Suppressor macrophage (primary cell): ENCODE measurements at regions not wholly inside any gene's neighbourhood (a gene's known extent, or its start where the extent isn't known, plus 50 kb on each side); places are given as distances from the start of the nearest gene placed in this dataset.
"Not testable (repeated sequence)": the region's sequence is repeated elsewhere in the genome, so short reads cannot be mapped to it uniquely, and the experiment has no call there.

Source experiments
- DNase-seq, 4 experiments: peaks; one replicate each; pipeline ENCODE4 v3.0.0-alpha.2; 2020 to 2022

DNA sequence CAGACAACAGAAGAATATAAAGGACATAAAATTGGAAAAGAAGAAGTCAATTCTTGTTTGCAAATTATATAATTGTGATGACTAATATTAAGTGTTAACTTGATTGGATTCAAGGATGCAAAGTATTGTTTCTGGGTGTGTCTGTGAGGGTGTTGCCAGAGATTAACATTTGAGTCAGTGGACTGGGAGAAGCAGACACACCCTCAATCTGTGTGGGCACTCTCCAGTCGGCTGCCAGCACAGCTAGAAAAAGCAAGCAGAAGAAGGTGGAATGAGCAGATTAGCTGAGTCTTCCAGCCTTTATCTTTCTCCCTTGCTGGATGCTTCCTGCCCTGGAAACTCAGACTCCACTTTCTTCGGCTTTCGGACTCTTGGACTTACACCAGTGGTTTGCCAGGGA lies 51.7 kb downstream of the UBE2NL start:
- no peak for DNase-seq

DNA sequence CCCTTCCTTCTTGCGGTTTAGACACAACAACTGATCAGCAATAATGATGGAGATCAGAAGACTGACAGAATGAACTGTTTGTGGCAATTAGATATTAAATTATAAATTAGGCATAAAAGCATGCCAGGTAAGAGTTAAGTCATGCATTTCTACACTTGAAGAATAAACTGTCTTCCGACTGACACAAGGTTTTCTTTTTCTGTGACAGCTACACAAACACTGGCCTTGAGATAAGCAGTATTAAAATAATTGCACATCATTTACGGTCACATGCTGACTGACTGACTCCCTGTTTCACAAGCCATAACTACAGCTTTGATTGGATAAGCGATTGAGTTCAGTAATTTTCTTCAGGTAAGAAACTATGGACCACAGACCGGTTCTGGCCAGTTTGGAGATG lies 56.2 kb downstream of the UBE2NL start:
- no peak for DNase-seq

DNA sequence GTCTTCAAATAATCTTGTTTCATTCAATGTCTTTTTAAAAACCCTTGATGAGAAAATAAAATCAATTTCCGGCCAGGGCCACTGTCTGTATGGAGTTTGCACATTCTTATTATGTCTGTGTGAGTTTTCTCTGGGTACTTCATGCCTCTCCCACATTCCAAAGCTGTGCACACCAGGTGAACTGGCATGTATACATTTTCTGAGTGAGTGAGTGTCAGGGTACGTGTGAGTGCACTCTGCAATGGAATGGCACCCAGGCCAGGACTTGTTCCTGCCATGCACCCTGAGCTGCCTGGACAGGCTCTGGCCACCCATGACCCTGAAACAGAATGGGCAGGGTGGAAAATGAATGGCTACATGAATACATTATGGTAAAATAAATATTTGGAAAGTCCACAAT lies 61.3 kb downstream of the UBE2NL start:
- DNase-seq: no peak

DNA sequence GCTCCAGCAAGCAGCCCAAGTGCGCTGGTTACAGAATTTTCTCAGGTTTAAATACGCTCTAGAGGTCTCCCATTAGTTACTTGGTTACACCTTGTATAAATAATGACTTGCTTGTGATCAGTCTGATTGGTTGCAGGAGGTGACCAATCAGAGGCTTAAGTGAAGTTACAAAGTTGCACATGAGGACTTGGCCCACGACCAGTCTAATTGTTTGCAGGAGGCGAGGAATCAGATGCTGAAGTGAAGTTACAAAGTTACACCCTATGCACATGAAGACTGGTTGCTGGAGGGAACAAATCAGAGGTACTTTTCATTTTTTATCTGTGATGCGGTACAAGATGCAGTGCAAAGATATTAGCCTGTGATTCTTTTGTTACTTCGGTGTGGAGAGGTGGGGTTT lies 80.7 kb downstream of the UBE2NL start:
- DNase-seq: no peak

DNA sequence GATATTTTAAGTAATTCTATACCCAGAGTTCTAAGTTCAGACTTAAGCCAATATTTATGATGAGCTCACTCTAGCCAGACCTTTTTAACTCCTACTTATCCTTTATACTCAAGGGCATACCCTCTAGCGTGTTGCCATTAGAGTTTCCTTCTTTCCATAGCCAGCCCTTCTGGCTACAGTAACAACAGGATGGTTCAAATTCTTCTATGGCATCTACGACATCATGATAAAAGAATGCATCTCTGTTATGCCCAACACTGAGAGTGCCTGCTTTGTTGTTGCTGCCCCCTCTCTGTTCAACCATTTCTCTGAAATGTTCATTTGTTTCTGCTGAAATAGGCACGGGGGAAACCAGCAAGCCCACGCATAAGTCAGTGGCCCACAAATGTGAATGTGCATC lies 104.5 kb downstream of the UBE2NL start:
- DNase-seq: no peak

DNA sequence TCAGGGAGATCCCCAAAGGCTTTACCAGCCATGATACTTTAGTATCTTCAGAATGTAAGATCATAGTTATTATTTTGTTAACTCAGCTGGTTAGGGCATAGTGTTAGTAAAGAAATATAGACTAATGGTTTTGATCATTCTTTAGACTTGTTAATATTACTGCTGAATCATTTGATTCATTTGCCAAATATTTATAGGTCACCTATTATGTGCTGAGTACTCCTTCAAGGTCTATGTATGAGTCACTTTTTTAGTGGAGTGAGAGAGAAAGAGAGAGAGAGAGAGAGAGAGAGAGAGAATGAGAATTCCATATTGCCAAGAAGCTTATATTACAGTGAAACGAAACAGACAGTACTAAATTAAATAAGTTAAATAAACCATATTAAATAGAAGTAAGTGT lies 110.3 kb downstream of the UBE2NL start:
- no peak for DNase-seq

DNA sequence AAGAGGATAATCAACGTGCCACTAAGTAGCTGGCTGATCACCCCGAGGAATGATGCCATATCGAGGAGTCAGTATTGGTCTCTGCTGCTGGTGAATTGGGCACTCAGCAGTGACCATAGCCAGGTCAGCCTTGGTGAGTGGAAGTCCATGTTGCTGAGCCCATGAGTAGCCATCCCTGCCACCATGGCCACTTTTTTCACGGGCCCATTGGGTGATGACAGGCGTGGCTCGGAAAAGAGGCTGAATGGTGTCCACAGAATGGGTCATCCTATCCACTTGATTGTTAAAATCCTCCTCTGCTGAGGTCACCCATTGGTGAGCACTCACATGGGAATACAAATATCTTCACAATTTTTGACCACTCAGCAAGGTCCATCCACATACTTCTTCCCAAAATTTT lies 114.4 kb downstream of the UBE2NL start:
- DNase-seq: no peak

DNA sequence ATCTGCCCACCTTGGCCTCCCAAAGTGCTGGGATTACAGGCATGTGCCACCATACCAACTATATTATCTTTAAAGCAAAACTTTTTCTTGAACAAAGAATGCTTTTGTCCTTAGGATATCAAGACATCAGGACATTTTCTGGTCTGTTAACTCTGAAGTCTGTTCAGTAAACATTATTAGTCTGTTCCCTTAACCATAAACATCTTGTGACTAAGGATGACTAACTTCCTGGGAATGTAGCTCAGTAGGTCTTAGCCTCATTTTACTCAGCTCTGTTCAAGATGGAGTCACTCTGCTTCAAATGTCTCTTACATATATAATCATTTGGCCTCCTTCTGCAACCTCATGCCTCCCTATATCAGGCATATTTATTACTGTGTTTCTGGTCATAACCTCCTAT lies 122.9 kb downstream of the UBE2NL start:
- no peak for DNase-seq

DNA sequence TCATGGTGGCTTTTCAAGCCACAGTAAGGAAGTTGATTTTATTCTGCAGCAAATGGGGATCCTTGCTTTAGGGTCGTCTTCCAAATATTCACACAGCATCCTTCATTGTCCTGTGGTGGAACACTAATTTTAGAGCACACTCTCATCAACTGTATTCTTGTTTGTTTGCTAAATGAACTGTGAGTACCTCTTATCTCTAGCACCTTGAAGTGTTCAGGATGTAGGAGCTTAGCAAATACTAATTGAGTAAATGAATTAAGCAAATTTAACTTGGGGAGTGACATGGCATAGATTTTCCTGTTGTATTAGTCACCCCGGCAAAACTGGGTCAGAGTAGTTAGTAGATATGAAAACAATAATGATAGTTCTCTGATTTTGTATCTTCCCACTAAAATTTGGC lies 156.9 kb downstream of the UBE2NL start:
- no peak for DNase-seq

DNA sequence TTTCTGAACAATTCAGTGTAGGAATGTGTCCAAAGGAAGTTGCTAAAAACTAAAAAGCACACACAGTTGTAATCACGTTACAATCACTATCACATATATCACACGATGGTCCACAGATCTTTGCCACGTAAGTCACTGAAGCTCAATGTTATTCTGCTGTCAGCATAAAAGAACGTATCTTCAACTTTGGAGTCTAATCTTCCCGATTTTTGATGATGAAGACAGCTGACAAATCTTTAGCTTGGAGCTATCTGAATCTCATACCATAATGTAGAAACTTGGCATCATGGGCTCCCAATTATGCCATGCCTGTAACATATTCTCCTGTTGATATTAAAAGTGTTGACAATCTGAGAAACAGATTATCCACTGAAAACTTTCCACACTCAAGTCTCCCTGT lies 158.4 kb downstream of the UBE2NL start:
- no peak for DNase-seq

DNA sequence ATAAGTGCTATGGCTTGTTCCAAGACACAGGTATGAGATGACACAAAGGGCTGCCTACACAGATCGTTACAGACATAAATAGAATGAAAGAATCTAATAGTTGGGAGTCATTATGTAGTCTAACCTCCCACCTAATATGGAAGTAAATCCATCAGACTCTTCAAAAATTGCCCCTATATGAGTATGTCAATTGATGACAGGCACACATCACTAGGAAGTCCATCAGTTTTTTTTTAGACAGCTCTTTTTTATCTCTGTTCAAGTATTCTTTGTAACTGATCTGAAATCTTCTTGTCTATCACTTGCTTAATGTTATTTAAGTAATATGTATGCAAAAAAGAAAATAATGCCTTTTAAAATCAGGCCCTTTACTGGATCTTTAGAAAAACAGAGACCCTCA lies 191.6 kb downstream of the UBE2NL start:
- DNase-seq: no peak

DNA sequence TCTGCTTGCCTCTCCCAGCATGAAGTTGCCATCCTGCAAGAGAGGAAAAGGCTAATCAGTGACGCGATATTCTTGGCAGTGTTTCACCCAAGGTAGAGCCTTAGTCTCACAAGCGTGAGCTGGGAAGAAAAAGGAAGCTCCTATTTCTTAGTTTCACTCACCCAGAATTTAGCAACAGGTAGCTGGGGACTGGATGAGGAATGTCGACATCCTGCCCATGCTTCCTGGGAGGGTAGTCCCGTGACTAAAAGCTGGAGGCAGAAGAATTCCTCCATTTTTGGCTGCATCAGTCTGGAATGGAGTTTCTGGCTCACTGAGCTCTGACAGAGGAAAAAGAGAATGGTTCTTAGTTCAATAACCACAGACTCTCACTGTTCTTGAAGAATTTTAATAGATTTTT lies 198.4 kb downstream of the UBE2NL start:
- peak in 3 of 4 experiments; percentile 5 to 7 (median 6) for DNase-seq

DNA sequence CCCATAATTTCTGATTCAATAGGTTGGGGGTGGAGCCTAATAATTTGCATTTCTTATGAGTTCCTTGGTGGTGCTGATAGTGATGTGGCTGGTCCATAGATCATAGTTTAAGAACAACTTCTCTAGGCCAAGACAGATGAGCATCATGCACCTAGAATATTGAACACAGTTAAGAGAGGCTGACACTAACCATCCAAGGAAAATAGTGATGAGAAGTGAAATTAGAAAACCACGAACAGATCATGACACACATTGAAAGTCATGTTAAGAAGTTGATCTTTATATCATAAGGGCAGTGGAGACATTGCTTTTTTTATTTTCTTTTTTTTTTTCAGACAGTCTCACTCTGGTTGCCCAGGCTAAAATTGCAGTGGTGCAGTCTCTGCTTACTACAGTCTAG lies 205.8 kb downstream of the UBE2NL start:
- DNase-seq: not testable (repeated sequence)

DNA sequence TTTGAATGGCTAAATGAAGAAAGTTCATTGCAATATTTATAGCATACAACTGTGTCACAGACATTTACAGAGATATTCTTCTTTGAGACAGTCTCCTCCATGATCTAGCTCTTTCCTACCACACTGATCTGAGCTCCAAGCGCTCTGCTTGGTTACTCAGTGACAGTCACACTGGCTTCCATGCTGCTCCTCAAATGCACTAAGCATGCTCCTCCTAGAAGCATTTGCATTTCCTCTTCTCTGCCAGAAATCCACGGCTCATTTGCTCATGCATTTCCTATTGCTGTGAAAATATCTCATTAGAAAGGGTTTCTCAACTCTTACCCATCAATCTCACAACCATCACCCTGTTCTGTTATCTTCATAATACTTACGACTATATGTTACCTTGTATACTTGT lies 208.2 kb downstream of the UBE2NL start:
- DNase-seq: not testable (repeated sequence)

DNA sequence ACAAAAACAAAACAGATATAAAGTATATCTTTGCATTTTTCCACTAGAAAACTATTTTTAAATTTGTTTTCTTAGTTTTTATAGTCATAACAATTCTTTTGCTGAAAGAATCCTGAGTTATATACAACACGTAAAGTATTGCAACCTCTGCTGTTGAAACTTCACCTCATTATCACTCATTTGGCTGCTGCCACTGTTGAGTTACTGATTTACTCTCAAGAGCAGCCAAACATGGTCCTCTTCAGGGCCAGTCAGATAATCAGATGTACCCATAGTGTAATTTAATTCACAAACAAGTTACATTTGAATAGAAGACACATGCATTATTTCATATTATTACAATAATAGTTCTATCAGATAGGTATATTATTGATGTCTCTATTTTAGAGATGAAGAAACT lies 235.6 kb downstream of the UBE2NL start:
- DNase-seq: not testable (repeated sequence)

DNA sequence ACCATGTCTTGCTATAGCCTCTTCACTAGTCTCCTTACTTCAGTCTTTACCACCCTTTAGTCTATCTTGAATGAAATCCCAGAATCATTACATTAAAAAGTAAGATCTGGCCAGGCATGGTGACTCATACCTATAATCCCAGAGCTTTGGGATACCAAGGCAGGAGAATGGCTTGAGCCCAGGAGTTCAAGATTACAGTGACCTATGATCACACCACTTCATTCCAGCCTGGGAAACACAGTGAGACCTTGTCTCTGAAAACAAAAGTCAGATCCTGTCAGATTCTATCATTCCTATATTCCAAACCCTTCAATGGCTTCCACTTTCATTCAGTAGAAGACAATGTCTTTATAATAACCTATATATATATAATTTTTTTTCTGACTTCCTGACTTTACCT lies 237.7 kb downstream of the UBE2NL start:
- not testable (repeated sequence) for DNase-seq

DNA sequence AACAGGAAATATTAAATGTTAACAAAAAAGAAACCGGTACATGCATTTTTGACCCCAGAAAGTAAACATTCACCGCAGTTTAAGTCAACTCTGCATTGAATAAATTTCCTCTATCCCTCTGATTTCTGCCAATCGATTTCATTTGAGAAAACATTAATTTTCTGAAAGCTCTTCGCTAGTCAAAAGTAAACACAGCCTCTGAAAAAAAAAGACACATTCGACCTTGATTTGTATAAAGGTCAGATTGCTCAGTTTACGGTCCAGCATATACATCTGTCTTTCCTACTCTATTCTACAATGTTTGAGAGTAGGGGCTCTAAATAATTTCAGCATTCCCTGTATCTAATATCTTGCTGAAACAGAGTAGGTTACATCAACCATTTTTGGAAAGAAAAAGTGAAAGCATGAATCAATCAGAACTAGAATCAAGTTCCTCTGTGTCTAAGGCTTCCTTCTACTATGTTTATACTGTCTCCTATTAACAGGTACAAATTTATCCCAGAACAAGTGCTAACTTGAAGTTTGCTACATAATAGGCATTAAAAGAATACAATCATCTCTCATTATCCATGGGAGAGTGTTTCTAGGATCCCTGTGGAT lies 243.8 kb downstream of the UBE2NL start:
- not testable (repeated sequence) for DNase-seq

DNA sequence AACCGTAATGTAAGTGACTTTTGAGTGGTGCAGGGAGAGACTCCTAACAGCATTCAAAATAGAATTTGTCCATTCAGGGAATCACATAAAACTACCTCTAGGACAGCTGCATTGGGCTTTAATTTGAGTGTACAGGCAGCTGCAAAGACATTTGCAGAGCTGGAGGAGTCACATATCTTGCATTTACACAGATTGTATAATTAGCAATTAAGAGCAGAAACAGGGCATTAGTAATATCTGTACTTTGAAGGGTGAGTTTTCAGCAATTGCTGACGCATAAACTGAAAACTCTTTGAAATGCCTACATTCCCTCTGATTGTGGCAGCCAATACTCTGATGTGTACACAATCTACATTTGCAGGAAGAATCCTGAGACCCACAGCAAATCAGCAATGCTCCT lies 245.6 kb downstream of the UBE2NL start:
- not testable (repeated sequence) for DNase-seq

DNA sequence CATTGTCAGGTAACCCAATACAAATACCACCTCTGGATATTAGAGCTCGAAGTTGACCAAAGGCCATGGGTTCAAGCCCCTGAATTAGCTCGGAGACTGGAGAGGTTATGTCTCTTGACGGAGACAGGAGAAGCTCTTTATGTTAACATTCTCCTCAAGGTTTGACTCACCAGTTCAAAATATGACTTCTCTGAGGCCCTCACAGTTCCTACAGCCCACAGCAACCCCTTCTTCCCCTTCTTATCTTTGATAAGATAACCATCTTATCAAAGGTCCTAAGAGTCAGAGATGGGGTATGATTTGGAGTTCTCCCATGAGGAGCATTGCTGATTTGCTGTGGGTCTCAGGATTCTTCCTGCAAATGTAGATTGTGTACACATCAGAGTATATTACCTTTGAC lies 246.6 kb downstream of the UBE2NL start:
- not testable (repeated sequence) for DNase-seq

DNA sequence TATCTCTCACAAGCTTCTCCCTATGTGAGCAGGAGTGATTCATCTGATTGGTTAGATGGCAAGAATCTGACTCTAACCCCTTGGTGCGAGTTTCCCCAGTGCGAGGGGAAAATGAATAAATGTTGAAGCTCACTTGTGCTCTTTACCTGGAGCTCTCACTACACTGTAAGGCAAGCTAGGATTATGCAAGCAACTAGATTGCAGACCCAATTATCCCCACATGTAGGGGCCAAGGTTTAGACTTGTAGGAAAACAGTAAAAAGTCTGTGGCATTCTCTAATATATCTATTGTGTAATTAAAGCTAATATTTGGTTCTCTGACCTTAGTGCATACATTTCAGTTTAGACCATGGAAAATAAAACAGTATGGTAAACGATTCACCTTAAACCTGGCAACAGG lies 247.2 kb downstream of the UBE2NL start:
- DNase-seq: not testable (repeated sequence)

DNA sequence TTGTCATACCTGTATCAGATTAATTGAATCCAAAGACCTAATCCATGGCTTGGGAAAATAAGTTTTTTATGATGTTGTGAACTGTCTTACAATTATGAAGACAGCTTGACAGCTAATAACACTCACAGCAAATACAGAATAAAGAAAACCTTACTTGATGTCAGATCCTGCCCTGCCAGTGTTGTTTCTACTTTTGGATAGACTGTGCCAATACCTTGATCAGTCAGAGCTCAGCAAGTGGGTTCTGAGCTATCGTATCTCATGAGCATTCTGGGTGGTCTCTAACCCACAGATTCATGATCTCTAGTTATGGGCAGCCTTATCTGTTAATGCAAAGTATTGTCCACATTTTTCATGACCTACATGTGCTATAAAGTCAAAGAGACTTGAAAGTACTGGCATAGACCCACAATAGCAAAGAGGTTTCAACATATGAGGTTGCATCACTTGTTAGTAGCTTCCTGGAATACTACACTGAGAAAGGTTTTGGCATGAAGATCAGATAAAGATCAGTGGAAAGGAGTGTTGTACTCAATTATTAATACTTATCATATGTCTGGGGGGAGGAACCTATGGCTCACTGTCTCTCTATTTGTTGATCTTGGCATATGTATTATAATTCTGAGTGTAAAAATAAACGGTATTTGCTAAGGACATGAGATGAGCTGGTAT lies 250.7 kb downstream of the UBE2NL start:
- DNase-seq: not testable (repeated sequence)

DNA sequence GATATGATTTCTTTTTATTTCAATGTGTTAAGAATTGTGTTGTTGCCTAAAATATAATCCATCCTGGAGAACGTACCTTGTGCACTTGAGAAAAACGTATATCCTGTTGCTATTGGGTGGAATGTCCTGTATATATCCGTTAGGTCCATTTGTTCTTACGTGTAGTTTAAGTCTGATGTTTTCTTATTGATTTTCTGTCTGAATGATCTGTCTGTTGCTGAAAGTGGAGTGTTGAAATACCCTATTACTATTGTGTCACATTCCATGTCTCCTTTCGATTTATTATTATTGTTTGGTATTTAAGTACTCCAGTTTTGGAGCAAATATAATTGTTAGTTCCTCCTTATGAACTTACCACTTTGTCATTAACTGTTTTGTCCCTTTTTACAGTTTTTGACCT lies 270.6 kb downstream of the UBE2NL start:
- not testable (repeated sequence) for DNase-seq

DNA sequence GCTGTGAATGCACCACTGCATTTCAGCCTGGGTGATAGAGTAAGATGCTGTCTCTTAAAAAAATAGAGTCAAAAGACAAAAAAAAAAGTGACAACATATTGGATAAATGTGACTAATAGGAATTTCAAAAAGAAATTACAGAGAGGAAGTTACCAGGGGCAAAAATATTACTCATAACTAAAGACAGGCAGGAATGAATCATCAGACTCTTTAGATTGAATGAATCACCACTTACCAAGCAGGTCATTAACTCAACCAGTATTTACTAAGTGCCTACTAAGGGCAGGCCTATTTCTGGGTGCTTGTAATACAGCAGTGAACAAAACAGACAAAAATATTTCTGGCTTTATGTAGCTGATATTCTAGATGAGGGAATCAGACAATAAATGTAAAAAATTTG lies 301.3 kb downstream of the UBE2NL start:
- DNase-seq: not testable (repeated sequence)

DNA sequence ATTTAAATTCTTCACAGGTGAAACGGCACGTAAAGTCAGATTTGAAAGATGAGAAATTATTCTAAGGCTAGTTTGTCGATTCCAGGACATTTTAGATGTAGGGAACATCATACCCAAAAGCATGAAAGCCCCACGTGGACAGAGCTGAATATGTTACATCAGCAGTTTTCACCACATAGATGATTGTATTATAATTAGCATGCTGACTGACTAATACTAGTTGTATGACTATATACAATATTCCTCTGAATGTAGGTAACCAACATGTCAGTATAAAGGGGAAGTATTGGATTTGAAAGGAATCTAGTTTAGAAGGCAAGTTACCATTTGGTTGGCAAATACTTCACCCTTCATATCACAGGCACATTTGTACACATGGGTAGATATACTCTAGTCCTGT lies 304.6 kb downstream of the UBE2NL start:
- not testable (repeated sequence) for DNase-seq

DNA sequence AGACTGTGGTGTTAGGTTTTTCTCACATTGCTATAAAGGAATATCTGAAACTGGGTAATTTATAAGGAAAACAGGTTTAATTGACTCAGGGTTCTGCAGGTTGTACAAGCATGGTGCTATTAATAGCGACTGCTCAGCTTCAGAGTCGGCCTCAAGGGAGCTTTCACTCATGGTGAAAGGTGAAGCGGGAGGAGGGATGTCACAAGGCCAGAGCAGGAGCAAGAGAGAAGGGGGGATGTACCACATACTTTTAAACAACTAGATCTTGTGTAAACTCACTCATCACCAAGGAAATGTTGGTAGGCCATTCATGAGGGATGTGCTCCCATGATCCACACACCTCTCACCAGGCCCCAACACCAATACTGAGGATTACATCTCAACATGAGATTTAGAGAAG lies 313.2 kb downstream of the UBE2NL start:
- not testable (repeated sequence) for DNase-seq
